ENCODE measurements at regions not wholly inside any gene's neighbourhood (a gene's known extent, or its start where the extent isn't known, plus 50 kb on each side); places are given as distances from the start of the nearest gene placed in this dataset.

- DNase-seq (ENCODE audit: low read depth, low spot score): no peak
Measured at GRCh38 chr2:487186-488079, 189.8 kb downstream of the TMEM18 start.

- DNase-seq (ENCODE audit: low read depth, low spot score): no peak
Measured at GRCh38 chr2:486371-486770, 190.8 kb downstream of the TMEM18 start.

GRCh38 chr2:481388-481787, 193.5 kb upstream of the ALKAL2 start:
- no peak for DNase-seq (ENCODE audit: low read depth, low spot score)

GRCh38 chr2:479490-480176, 191.7 kb upstream of the ALKAL2 start:
- no peak for DNase-seq (ENCODE audit: low read depth, low spot score)

GRCh38 chr2:479031-479430, 191.1 kb upstream of the ALKAL2 start:
- peak; percentile 48 for DNase-seq (ENCODE audit: low read depth, low spot score)

- no peak for DNase-seq (ENCODE audit: low read depth, low spot score)
Measured at GRCh38 chr2:471560-471959, 183.7 kb upstream of the ALKAL2 start.

GRCh38 chr2:469514-469913, 181.6 kb upstream of the ALKAL2 start:
- DNase-seq (ENCODE audit: low read depth, low spot score): no peak

GRCh38 chr2:468648-469336, 180.9 kb upstream of the ALKAL2 start:
- no peak for DNase-seq (ENCODE audit: low read depth, low spot score)

- DNase-seq (ENCODE audit: low read depth, low spot score): no peak
Measured at GRCh38 chr2:467892-468647, 180.2 kb upstream of the ALKAL2 start.

GRCh38 chr2:467543-467891, 179.6 kb upstream of the ALKAL2 start:
- no peak for DNase-seq (ENCODE audit: low read depth, low spot score)

- no peak for DNase-seq (ENCODE audit: low read depth, low spot score)
Measured at GRCh38 chr2:467101-467500, 179.2 kb upstream of the ALKAL2 start.

GRCh38 chr2:464562-465309, 176.8 kb upstream of the ALKAL2 start:
- no peak for DNase-seq (ENCODE audit: low read depth, low spot score)

GRCh38 chr2:460861-461260, 173.0 kb upstream of the ALKAL2 start:
- no peak for DNase-seq (ENCODE audit: low read depth, low spot score)

- DNase-seq (ENCODE audit: low read depth, low spot score): no peak
Measured at GRCh38 chr2:459931-460330, 172.0 kb upstream of the ALKAL2 start.

GRCh38 chr2:458425-458815, 170.5 kb upstream of the ALKAL2 start:
- no peak for DNase-seq (ENCODE audit: low read depth, low spot score)

- DNase-seq (ENCODE audit: low read depth, low spot score): no peak
Measured at GRCh38 chr2:457792-458424, 170.0 kb upstream of the ALKAL2 start.

GRCh38 chr2:457262-457661, 169.4 kb upstream of the ALKAL2 start:
- no peak for DNase-seq (ENCODE audit: low read depth, low spot score)

- DNase-seq (ENCODE audit: low read depth, low spot score): no peak
Measured at GRCh38 chr2:455913-456312, 168.0 kb upstream of the ALKAL2 start.

- no peak for DNase-seq (ENCODE audit: low read depth, low spot score)
Measured at GRCh38 chr2:455015-455705, 167.3 kb upstream of the ALKAL2 start.

- no peak for DNase-seq (ENCODE audit: low read depth, low spot score)
Measured at GRCh38 chr2:453132-453531, 165.2 kb upstream of the ALKAL2 start.

All from iPS DF 19.7 (cell line).